Kidney (tissue), 13 donors: ENCODE measurements at regions not wholly inside any gene's neighbourhood (a gene's known extent, or its start where the extent isn't known, plus 50 kb on each side); places are given as distances from the start of the nearest gene placed in this dataset.

Experiments used
- DNase-seq, 5 donors: peaks; one replicate each; pipeline ENCODE4 v3.0.0-alpha.2; 2013 to 2020
- FAIRE-seq: peaks from 2 replicates; lab custom pipeline; 2012; peaks lifted over from hg19 to GRCh38; lab: Jason Lieb, UNC
- H3K27ac ChIP-seq, 2 donors: one replicate each; pipeline ENCODE4 v1.7.0; 2013; ENCODE audit warnings: low read depth in 2 of 2, low read length in 2 of 2, inconsistent platforms in 1 of 2
- H3K27me3 ChIP-seq: one replicate; pipeline ENCODE4 v1.7.1; 2013; ENCODE audit warnings: low read length, inconsistent platforms; ENCODE audit not compliant: control insufficient read depth, insufficient read depth
- H3K36me3 ChIP-seq, 3 donors: one replicate each; pipeline versions ENCODE4 v1.7.0 to v1.7.1; 2013; ENCODE audit warnings: low read length in 3 of 3, control low read depth in 1 of 3, inconsistent platforms in 1 of 3; ENCODE audit not compliant: insufficient read depth in 3 of 3, control insufficient read depth in 2 of 3
- H3K4me1 ChIP-seq, 3 donors: one replicate each; pipeline versions ENCODE4 v1.7.0 to v1.7.1; 2013; ENCODE audit warnings: low read length in 3 of 3, inconsistent platforms in 1 of 3, low read depth in 1 of 3; ENCODE audit not compliant: control insufficient read depth in 2 of 3, insufficient read depth in 2 of 3
- H3K4me3 ChIP-seq, 3 donors: one replicate each; pipeline versions ENCODE4 v1.7.0 to v1.8.1; 2013; ENCODE audit warnings: low read length in 3 of 3, control low read depth in 1 of 3, inconsistent platforms in 1 of 3
- H3K9ac ChIP-seq, 3 donors: one replicate each; pipeline versions ENCODE4 v1.7.0 to v1.7.1; 2013; ENCODE audit warnings: low read length in 3 of 3, control low read depth in 1 of 3, inconsistent platforms in 1 of 3
- H3K9me3 ChIP-seq, 3 donors: one replicate each; pipeline versions ENCODE4 v1.7.0 to v1.7.1; 2013; ENCODE audit warnings: low read length in 3 of 3, control low read depth in 1 of 3, inconsistent platforms in 1 of 3; ENCODE audit not compliant: control insufficient read depth in 2 of 3, insufficient read depth in 1 of 3
- CTCF ChIP-seq: IDR thresholded peaks from 3 replicates; pipeline ENCODE4 v1.5.1; 2012; ENCODE audit warnings: mild to moderate bottlenecking, moderate library complexity, borderline replicate concordance; ENCODE audit not compliant: insufficient read depth; ENCODE audit errors: extremely low read depth
- intact Hi-C: fragments of 100-400 bp; cut with DNase I; formaldehyde crosslinking; loops from one replicate; pipeline ENCODE4 v1.11.1; 2022
- donor health status: control.
- donor health status: control.
- donor health status: control.
- donor health status: control.
- donor health status: control.
- donor health status: DM: yes; HTN: yes; CAD: no.
- donor health status: Normal renal cell carcinoma (clear cell type).

DNA sequence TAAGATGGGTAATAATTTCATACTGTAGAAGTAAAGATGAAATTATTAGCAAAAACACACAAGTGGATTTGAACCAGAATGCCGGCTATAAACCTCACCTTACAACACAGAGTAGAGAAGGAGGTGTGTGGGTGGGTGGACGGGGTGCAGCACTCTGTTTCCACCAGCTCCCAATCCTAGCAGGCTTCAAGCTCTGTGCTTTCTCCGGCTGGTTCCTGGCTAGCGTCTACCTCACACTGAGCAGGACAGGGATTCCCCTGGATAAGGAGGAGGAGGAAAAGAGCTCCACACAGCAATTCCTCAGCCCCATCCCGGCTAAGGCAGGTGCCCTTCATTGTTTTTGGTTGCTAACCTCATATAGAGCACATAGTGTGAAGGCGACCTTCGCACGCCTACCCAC is 453.3 kb downstream of the C6orf118 start:
- Histone ChIP-seq H3K36me3 (no peaks in the 10 kb centered on the region), H3K4me3 (no peak overlapping the region), H3K27ac (no peak overlapping the region), H3K4me1 (no peaks in the 10 kb centered on the region), H3K9me3 (no peaks in the 10 kb centered on the region), H3K27me3 (no peaks in the 10 kb centered on the region), H3K9ac (no peak overlapping the region)
- intact Hi-C loops, result no loop called here
- TF ChIP-seq CTCF, result no peak
- DNase-seq (no peak), FAIRE-seq (no peak)

DNA sequence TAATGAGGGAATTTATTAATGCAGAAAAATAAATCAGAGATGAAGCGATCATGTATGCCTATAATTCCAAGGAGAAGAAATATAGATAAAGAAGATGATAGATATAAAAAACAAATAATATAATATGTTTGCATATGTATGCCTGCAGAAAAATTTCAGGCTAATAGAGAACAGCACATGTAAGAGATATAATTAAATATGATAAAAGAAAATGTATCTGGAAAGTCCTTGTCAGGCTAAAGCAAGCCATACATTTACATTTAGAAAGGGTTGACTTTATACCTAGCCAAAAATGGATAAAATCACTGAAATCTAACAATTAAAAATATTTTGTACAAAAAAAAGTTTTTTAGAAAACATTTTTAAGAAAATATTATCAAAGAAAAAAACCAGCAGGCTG is 454.1 kb downstream of the C6orf118 start:
- H3K9ac ChIP-seq, result no peak overlapping the region
- no peaks in the 10 kb centered on the region for H3K36me3 ChIP-seq
- H3K27me3 ChIP-seq, result no peaks in the 10 kb centered on the region
- H3K4me1 ChIP-seq, result no peaks in the 10 kb centered on the region
- FAIRE-seq, result no peak
- DNase-seq, result no peak
- no peak overlapping the region for H3K27ac ChIP-seq
- no peaks in the 10 kb centered on the region for H3K9me3 ChIP-seq
- intact Hi-C loops, result no loop called here
- no peak for TF ChIP-seq CTCF
- H3K4me3 ChIP-seq, result no peak overlapping the region

GRCh38 chr6:164854526-164854925 is 454.9 kb downstream of the C6orf118 start:
- H3K4me3 ChIP-seq, result no peak overlapping the region
- H3K36me3 ChIP-seq, result no peaks in the 10 kb centered on the region
- DNase-seq, result no peak
- no peaks in the 10 kb centered on the region for H3K27me3 ChIP-seq
- H3K4me1 ChIP-seq, result no peaks in the 10 kb centered on the region
- no peak overlapping the region for H3K9ac ChIP-seq
- H3K9me3 ChIP-seq, result no peaks in the 10 kb centered on the region
- FAIRE-seq, result no peak
- no peak for TF ChIP-seq CTCF
- intact Hi-C loops, result no loop called here
- H3K27ac ChIP-seq, result no peak overlapping the region

- no peaks in the 10 kb centered on the region for H3K27me3 ChIP-seq
- intact Hi-C loops, result no loop called here
- H3K9me3 ChIP-seq, result no peaks in the 10 kb centered on the region
- FAIRE-seq, result no peak
- no peak overlapping the region for H3K4me3 ChIP-seq
- no peaks in the 10 kb centered on the region for H3K4me1 ChIP-seq
- no peak for TF ChIP-seq CTCF
- H3K27ac ChIP-seq, result no peak overlapping the region
- H3K9ac ChIP-seq, result no peak overlapping the region
- DNase-seq, result no peak
- H3K36me3 ChIP-seq, result no peaks in the 10 kb centered on the region
Observed at GRCh38 chr6:164845773-164846172, 463.6 kb downstream of the C6orf118 start.
